Suprapubic skin (tissue), 4 donors: ENCODE measurements at regions not wholly inside any gene's neighbourhood (a gene's known extent, or its start where the extent isn't known, plus 50 kb on each side); places are given as distances from the start of the nearest gene placed in this dataset.

ENCODE experiments used
- DNase-seq, 2 donors: peaks; one replicate each; pipeline ENCODE4 v3.0.0-alpha.2; 2019; ENCODE audit warnings: low spot score in 2 of 2
- H3K27ac ChIP-seq: fragments of 200-600 bp; sonication (generic); one replicate; pipeline ENCODE4 v1.5.1; 2019
- H3K27me3 ChIP-seq: fragments of 200-600 bp; sonication (generic); one replicate; pipeline ENCODE4 v1.5.1; 2019
- H3K36me3 ChIP-seq: fragments of 200-600 bp; sonication (generic); one replicate; pipeline ENCODE4 v1.5.1; 2019
- H3K4me1 ChIP-seq: fragments of 200-600 bp; sonication (generic); one replicate; pipeline ENCODE4 v1.5.1; 2019
- H3K4me3 ChIP-seq: fragments of 200-600 bp; sonication (generic); one replicate; pipeline ENCODE4 v1.5.1; 2019; ENCODE audit warnings: mild to moderate bottlenecking
- H3K9me3 ChIP-seq: fragments of 200-600 bp; sonication (generic); one replicate; pipeline ENCODE4 v1.5.1; 2019
- EP300 ChIP-seq: sonication (generic); formaldehyde crosslinking; IDR thresholded peaks from one replicate; pipeline ENCODE4 v1.6.1; 2017; ENCODE audit warnings: antibody characterized with exemption
- POLR2A ChIP-seq, 2 donors: fragments of 450-650 bp; IDR thresholded peaks; one replicate each; pipeline ENCODE4 v1.6.1; 2017; ENCODE audit warnings: antibody characterized with exemption in 2 of 2, mild to moderate bottlenecking in 2 of 2, moderate library complexity in 2 of 2
- POLR2AphosphoS5 ChIP-seq, 3 donors: sonication (generic); formaldehyde crosslinking; IDR thresholded peaks; one replicate each; pipeline ENCODE4 v1.6.1; 2017; ENCODE audit warnings: antibody characterized with exemption in 3 of 3
- WGBS: methylation state at CpG from one replicate; pipeline ENCODE4 v1.1.5; 2018; 5-methylcytosine and 5-hydroxymethylcytosine counted together
- TF ChIP-seq, protein P1 (sequence below), 2 donors: fragments of 200-600 bp in 1 of 2; fragments of 450-650 bp in 1 of 2; sonication (generic) in 1 of 2; IDR thresholded peaks; one replicate each; pipeline ENCODE4 v1.5.1; 2016 to 2019; ENCODE audit warnings: antibody characterized with exemption in 2 of 2, mild to moderate bottlenecking in 1 of 2, moderate library complexity in 1 of 2

GRCh38 chr11:129680907-129681306, 134.7 kb upstream of the TMEM45B start:
- Histone ChIP-seq H3K36me3 (no peaks in the 10 kb centered on the region), H3K27me3 (no peaks in the 10 kb centered on the region), H3K9me3 (no peaks in the 10 kb centered on the region), H3K4me1 (no peaks in the 10 kb centered on the region), H3K4me3 (no peak overlapping the region), H3K27ac (no peak overlapping the region)
- TF ChIP-seq POLR2AphosphoS5 (IDR thresholded peaks at IDR 0.05) (no peak), EP300 (no peak), POLR2A (IDR thresholded peaks at IDR 0.05) (no peak)
- TF ChIP-seq, protein P1, sequence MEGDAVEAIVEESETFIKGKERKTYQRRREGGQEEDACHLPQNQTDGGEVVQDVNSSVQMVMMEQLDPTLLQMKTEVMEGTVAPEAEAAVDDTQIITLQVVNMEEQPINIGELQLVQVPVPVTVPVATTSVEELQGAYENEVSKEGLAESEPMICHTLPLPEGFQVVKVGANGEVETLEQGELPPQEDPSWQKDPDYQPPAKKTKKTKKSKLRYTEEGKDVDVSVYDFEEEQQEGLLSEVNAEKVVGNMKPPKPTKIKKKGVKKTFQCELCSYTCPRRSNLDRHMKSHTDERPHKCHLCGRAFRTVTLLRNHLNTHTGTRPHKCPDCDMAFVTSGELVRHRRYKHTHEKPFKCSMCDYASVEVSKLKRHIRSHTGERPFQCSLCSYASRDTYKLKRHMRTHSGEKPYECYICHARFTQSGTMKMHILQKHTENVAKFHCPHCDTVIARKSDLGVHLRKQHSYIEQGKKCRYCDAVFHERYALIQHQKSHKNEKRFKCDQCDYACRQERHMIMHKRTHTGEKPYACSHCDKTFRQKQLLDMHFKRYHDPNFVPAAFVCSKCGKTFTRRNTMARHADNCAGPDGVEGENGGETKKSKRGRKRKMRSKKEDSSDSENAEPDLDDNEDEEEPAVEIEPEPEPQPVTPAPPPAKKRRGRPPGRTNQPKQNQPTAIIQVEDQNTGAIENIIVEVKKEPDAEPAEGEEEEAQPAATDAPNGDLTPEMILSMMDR (IDR thresholded peaks at IDR 0.05), result no peak
- DNase-seq, result no peak
- 61% methylated on average over 3 of the region's 3 CpGs for WGBS

DNA sequence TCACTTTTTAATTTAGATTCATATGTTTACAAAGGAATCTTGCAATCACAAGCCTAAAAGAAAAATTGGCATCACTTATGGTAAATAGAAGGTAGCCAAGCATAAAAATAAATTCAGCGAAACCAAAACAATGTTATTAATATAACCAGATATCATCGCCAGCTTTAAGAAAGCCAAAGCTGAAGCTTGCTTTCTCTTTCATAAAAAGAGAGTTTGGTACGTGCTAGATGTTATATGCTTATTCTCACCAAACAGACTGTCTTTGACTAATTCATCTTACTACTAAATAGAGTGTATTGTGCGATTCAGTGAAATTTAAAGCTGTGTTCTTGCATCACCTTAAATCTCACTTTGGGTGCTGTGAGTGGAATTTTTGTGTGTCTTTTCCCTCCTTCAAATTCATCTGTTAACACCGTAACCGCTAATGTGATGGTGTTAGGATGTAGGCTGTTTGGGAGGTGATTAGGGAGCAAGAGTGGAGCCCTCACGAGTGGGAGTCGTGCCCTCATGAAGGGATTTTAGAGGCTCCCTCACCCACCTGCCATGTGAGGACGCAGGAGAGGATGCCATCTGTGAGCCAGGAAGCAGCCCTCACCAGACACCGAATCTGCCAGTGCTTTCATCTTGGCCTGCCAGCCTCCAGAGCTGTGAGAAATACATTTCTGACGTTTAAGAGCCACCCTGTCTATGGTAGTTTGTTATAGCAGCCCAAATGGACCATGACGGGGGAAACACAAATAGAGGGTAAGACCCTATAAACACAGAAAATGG, 134.1 kb upstream of the TMEM45B start:
- Histone ChIP-seq H3K36me3 (no peaks in the 10 kb centered on the region), H3K27ac (no peak overlapping the region), H3K9me3 (no peaks in the 10 kb centered on the region), H3K4me1 (no peaks in the 10 kb centered on the region), H3K4me3 (no peak overlapping the region), H3K27me3 (no peaks in the 10 kb centered on the region)
- TF ChIP-seq, protein P1 (IDR thresholded peaks at IDR 0.05), result no peak
- TF ChIP-seq EP300 (no peak), POLR2A (IDR thresholded peaks at IDR 0.05) (no peak)
- no peak for DNase-seq
- 77% methylated on average over 12 of the region's 12 CpGs for WGBS

DNA sequence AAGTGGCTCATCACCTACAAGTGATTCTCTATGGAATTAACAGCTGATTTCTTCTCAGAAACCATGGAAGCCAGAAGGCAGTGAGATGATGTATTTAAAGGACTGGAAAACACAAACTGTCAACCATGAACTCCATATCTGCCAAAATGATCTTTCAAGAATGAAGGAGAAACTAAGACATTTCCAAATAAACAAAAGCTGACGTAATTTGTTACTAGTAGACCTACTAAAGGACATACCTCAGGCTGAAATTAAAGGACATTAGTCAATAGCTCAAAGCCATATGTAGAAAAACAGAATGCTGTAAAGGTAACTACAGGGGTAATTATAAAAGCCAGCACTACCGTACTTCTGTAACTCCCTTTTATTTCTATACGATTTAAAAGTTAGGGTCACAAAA, 129.4 kb upstream of the TMEM45B start:
- Histone ChIP-seq H3K4me3 (no peak overlapping the region), H3K9me3 (no peaks in the 10 kb centered on the region), H3K27ac (no peak overlapping the region), H3K36me3 (no peaks in the 10 kb centered on the region), H3K4me1 (no peaks in the 10 kb centered on the region), H3K27me3 (no peaks in the 10 kb centered on the region)
- no peak for DNase-seq
- no peak for TF ChIP-seq POLR2A (IDR thresholded peaks at IDR 0.05)
- TF ChIP-seq EP300, result no peak
- no peak for TF ChIP-seq POLR2AphosphoS5 (IDR thresholded peaks at IDR 0.05)
- TF ChIP-seq, protein P1 (IDR thresholded peaks at IDR 0.05), result no peak
- 79% methylated on average over 3 of the region's 3 CpGs for WGBS

GRCh38 chr11:129691142-129691541, 124.5 kb upstream of the TMEM45B start:
- no peak for TF ChIP-seq EP300
- TF ChIP-seq POLR2A (IDR thresholded peaks at IDR 0.05), result no peak
- no peak for TF ChIP-seq POLR2AphosphoS5 (IDR thresholded peaks at IDR 0.05)
- TF ChIP-seq, protein P1 (IDR thresholded peaks at IDR 0.05), result no peak
- no peak for DNase-seq
- Histone ChIP-seq H3K27ac (no peak overlapping the region), H3K4me1 (peaks cover 9% of the 10 kb centered on the region), H3K36me3 (no peaks in the 10 kb centered on the region), H3K9me3 (no peaks in the 10 kb centered on the region), H3K27me3 (peaks cover 3% of the 10 kb centered on the region), H3K4me3 (no peak overlapping the region)
- 70% methylated on average over 5 of the region's 10 CpGs for WGBS

DNA sequence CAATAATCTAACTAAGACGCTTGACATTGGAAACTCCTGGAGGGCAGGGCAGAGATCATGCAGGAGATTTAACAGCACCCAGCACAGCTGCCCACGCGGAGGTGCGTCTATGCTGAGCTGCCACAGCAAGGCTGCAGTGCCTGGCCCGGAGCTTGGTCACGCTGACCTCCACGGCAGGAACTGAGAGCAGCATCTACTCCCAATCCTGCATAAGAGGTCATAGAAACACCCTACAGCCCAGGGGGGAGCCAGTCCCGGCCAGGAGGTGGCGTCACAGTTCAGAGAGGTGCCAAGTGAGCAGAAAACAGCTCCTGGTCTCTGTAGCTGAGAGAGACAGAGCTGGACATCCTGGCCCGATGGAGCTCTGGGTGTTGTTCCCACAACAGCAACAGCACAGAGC, 121.1 kb upstream of the TMEM45B start:
- Histone ChIP-seq H3K36me3 (no peaks in the 10 kb centered on the region), H3K4me1 (peaks cover 11% of the 10 kb centered on the region), H3K27me3 (peaks cover 3% of the 10 kb centered on the region), H3K27ac (no peak overlapping the region), H3K9me3 (no peaks in the 10 kb centered on the region), H3K4me3 (no peak overlapping the region)
- DNase-seq, result no peak
- no peak for TF ChIP-seq POLR2AphosphoS5 (IDR thresholded peaks at IDR 0.05)
- no peak for TF ChIP-seq EP300
- TF ChIP-seq, protein P1 (IDR thresholded peaks at IDR 0.05), result no peak
- no peak for TF ChIP-seq POLR2A (IDR thresholded peaks at IDR 0.05)
- WGBS, result 72% methylated on average over 2 of the region's 10 CpGs
